Thyroid gland (tissue), 4 donors: ENCODE measurements at regions not wholly inside any gene's neighbourhood (a gene's known extent, or its start where the extent isn't known, plus 50 kb on each side); places are given as distances from the start of the nearest gene placed in this dataset.

Experiments
- CTCF ChIP-seq, 6 experiments: fragments of 200-600 bp in 3 of 6; fragments of 450-650 bp in 3 of 6; sonication (generic) in 3 of 6; IDR thresholded peaks; one replicate each; pipeline ENCODE4 v1.5.1; 2016 to 2019; ENCODE audit warnings: antibody characterized with exemption in 6 of 6, mild to moderate bottlenecking in 2 of 6, inconsistent platforms in 1 of 6, moderate library complexity in 1 of 6
- POLR2A ChIP-seq, 2 donors: fragments of 450-650 bp; IDR thresholded peaks; one replicate each; pipeline ENCODE4 v1.6.1; 2017; ENCODE audit warnings: antibody characterized with exemption in 2 of 2, mild to moderate bottlenecking in 2 of 2, moderate library complexity in 1 of 2

- TF ChIP-seq CTCF (IDR thresholded peaks at IDR 0.05) (no peak), POLR2A (IDR thresholded peaks at IDR 0.05) (no peak)
Observed at GRCh38 chr13:47008318-47008717, 111.5 kb upstream of the HTR2A start.
